GM18868 (cell line): ENCODE measurements at regions not wholly inside any gene's neighbourhood (a gene's known extent, or its start where the extent isn't known, plus 50 kb on each side); places are given as distances from the start of the nearest gene placed in this dataset.

Experiments used
- ATAC-seq: cut with Tn5 transposase; IDR thresholded peaks from one replicate; pipeline ENCODE4 v1.9.1; 2021; ENCODE audit warnings: mild to moderate bottlenecking, moderate library complexity; ENCODE audit not compliant: unreplicated experiment

DNA sequence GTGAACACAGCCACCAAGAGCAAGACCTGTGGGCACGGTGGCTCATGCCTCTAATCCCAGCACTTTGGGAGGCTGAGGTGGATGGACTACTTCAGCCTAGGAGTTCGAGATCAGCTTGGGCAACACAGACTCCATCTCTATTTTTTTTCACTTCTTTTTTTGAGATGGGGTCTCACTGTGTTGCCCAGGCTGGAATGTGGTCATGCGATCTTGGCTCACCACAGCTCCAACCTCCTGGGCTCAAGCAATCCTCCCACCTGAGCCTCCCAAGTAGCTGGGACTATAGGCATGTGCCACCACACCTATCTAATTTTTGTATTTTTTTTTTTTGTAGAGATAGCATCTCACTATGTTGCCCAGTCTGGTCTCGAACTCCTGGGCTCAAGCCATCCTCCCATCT, 54.4 kb upstream of the SPRED2 start:
- ATAC-seq = no peak

DNA sequence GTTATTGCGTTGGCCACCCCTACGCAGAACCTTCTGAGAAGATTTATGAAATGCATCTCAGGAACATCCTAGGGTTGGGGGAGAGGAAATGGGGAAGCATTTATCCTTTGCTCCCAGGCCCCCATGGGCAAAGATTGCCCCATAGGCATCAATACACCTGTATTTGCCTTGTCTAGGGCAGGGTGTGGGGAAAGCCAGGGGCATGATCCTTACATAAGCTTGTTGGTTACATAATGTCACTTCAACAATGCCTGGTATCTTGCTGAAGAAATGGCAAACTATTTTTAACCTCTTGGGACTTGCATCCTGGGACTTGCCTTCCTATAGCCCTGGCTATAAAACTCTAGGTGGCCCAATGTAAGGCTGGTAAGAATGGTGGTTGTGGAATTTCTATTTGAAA, 53.9 kb upstream of the SPRED2 start:
- ATAC-seq = no peak

DNA sequence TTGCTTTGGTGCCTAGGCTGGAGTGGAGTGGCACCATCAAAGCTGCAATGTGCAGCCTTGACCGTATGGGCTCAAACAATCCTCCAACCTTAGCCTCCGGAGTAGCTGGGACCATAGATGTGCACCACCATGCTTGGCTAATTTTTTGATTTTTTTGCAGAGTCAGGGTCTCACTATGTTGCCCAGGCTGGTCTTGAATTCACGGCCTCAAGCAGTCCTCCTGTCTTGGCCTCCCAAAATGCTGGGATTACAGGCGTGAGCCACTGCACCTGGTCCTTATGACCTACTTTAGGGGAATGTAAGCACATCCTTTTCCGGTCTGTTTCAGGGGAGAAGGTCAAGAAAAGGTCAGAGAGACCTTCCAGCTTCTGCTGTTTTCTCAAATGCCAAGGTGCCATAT, 53.4 kb upstream of the SPRED2 start:
- ATAC-seq = no peak

DNA sequence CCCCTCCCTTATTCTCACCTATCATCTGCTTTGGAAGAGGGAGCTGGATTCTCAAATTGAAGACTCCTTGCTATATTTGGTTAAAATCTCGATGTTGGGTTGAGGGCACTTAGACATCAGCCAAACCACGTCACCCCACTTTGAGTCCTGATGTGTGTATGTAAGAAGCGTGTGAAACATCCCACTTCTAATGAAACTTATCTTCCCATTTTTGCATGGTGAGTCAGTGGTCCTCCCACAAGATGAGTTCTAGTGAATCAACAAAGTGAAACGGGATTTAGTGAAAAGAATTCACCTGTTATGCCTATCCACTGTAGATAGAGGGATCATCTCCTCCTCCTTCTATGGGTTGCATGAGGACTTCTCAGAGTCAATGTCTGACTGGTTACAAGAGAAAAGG, 51.4 kb upstream of the SPRED2 start:
- no peak for ATAC-seq

DNA sequence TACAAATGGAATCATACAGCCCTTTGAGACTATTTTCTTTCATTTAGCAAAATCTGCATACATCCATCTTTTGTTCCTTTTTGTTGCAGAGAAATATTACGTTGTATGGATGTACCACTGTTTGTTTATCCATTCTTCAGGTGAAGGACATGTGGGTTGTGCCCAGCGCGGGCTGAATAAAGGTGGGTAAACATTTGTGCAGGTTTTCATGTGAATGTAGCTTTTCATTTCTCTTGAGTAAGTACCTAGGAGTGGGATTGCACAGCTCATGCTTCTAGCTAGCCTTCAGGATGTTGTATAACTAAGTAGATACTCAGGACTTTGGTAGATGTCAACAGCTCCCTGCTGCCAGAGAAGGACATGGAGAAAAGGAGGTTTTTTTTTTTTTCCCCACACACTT, 50.6 kb upstream of the SPRED2 start:
- ATAC-seq = no peak
